ENCODE measurements at regions not wholly inside any gene's neighbourhood (a gene's known extent, or its start where the extent isn't known, plus 50 kb on each side); places are given as distances from the start of the nearest gene placed in this dataset.

- Histone ChIP-seq H3K4me3 (no peak overlapping the region), H3K27me3 (no peaks in the 10 kb centered on the region), H3K27ac (no peak overlapping the region), H3K4me1 (no peaks in the 10 kb centered on the region), H3K9me3 (no peaks in the 10 kb centered on the region), H3K36me3 (no peaks in the 10 kb centered on the region)
- DNase-seq = no peak
- intact Hi-C loops (cut with DNase I; ENCODE audit: low total_unique reads) = no loop called here
- TF ChIP-seq POLR2A (IDR thresholded peaks at IDR 0.05) (no peak), CTCF (IDR thresholded peaks at IDR 0.05) (no peak)
These were observed 368.3 kb downstream of the LMO7 start for GRCh38 chr13:76004416-76004815.

- H3K36me3 ChIP-seq = no peaks in the 10 kb centered on the region
- H3K27ac ChIP-seq = no peak overlapping the region
- intact Hi-C loops (cut with DNase I; ENCODE audit: low total_unique reads) = no loop called here
- no peaks in the 10 kb centered on the region for H3K9me3 ChIP-seq
- no peaks in the 10 kb centered on the region for H3K4me1 ChIP-seq
- DNase-seq = no peak
- no peak overlapping the region for H3K4me3 ChIP-seq
- no peaks in the 10 kb centered on the region for H3K27me3 ChIP-seq
- TF ChIP-seq CTCF (IDR thresholded peaks at IDR 0.05) (no peak), POLR2A (IDR thresholded peaks at IDR 0.05) (no peak)
These were observed 364.0 kb downstream of the LMO7 start for GRCh38 chr13:76000131-76000530.

- Histone ChIP-seq H3K9me3 (no peaks in the 10 kb centered on the region), H3K27me3 (no peaks in the 10 kb centered on the region), H3K4me3 (no peak overlapping the region), H3K4me1 (no peaks in the 10 kb centered on the region), H3K27ac (no peak overlapping the region), H3K36me3 (no peaks in the 10 kb centered on the region)
- no peak for DNase-seq
- TF ChIP-seq CTCF (IDR thresholded peaks at IDR 0.05) = no peak
- TF ChIP-seq POLR2A (IDR thresholded peaks at IDR 0.05) = no peak
- intact Hi-C loops (cut with DNase I; ENCODE audit: low total_unique reads) = no loop called here
These were observed 360.5 kb downstream of the LMO7 start for GRCh38 chr13:75996582-75996981.

- no peak for TF ChIP-seq POLR2A (IDR thresholded peaks at IDR 0.05)
- TF ChIP-seq CTCF (IDR thresholded peaks at IDR 0.05) = no peak
- Histone ChIP-seq H3K36me3 (no peaks in the 10 kb centered on the region), H3K9me3 (no peaks in the 10 kb centered on the region), H3K27me3 (no peaks in the 10 kb centered on the region), H3K27ac (no peak overlapping the region), H3K4me1 (no peaks in the 10 kb centered on the region), H3K4me3 (no peak overlapping the region)
- no peak for DNase-seq
- intact Hi-C loops (cut with DNase I; ENCODE audit: low total_unique reads) = no loop called here
These were observed 359.8 kb downstream of the LMO7 start for GRCh38 chr13:75995966-75996365.

- H3K27me3 ChIP-seq = no peaks in the 10 kb centered on the region
- H3K9me3 ChIP-seq = no peaks in the 10 kb centered on the region
- no peak overlapping the region for H3K4me3 ChIP-seq
- no peak overlapping the region for H3K27ac ChIP-seq
- no peak for DNase-seq
- no peaks in the 10 kb centered on the region for H3K36me3 ChIP-seq
- intact Hi-C loops (cut with DNase I; ENCODE audit: low total_unique reads) = no loop called here
- H3K4me1 ChIP-seq = no peaks in the 10 kb centered on the region
- TF ChIP-seq POLR2A (IDR thresholded peaks at IDR 0.05) (no peak), CTCF (IDR thresholded peaks at IDR 0.05) (no peak)
These were observed 357.7 kb downstream of the LMO7 start for GRCh38 chr13:75993823-75994222.
